IPS-18a (cell line): ENCODE measurements at regions not wholly inside any gene's neighbourhood (a gene's known extent, or its start where the extent isn't known, plus 50 kb on each side); places are given as distances from the start of the nearest gene placed in this dataset.

Experiments
- H3K27ac ChIP-seq: one replicate; pipeline ENCODE4 v1.5.1; 2013; ENCODE audit warnings: low read length
- H3K27me3 ChIP-seq: one replicate; pipeline ENCODE4 v1.6.1; 2013; ENCODE audit warnings: mild to moderate bottlenecking, low read length; ENCODE audit not compliant: control insufficient read depth, insufficient read depth
- H3K36me3 ChIP-seq: one replicate; pipeline ENCODE4 v1.6.1; 2013; ENCODE audit warnings: low read depth, low read length; ENCODE audit not compliant: control insufficient read depth
- H3K4me1 ChIP-seq: one replicate; pipeline ENCODE4 v1.6.1; 2013; ENCODE audit warnings: low read depth, low read length; ENCODE audit not compliant: control insufficient read depth
- H3K4me3 ChIP-seq: one replicate; pipeline ENCODE4 v1.5.1; 2013; ENCODE audit warnings: low read length
- H3K9ac ChIP-seq: one replicate; pipeline ENCODE4 v1.6.1; 2013; ENCODE audit warnings: mild to moderate bottlenecking, low read length, moderate library complexity
- H3K9me3 ChIP-seq: one replicate; pipeline ENCODE4 v1.6.1; 2013; ENCODE audit warnings: low read depth, low read length; ENCODE audit not compliant: control insufficient read depth

DNA sequence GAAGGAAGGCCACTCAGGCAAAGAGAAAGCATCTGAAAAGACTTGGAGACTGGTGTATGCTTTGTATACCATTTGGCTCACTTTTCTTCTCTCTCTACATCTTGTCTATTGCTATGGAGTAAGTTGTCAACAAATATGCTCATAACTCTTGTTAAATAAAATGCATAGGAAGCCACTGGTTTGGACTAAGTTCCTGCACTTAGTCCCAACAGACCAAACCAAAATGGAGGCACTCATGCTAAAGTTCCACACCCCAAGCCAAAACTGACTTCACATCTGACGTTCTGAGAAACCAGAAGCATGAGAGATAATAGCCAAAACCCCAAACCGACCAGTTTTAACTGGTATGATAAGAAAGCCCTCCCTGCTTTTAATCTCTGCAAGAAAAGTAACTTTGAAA is 135.3 kb upstream of the LYPLAL1 start:
- H3K4me3 ChIP-seq, result no peak overlapping the region
- no peak overlapping the region for H3K27ac ChIP-seq
- H3K36me3 ChIP-seq, result no peaks in the 10 kb centered on the region
- no peak overlapping the region for H3K9ac ChIP-seq
- H3K27me3 ChIP-seq, result no peaks in the 10 kb centered on the region
- no peaks in the 10 kb centered on the region for H3K4me1 ChIP-seq
- no peaks in the 10 kb centered on the region for H3K9me3 ChIP-seq

DNA sequence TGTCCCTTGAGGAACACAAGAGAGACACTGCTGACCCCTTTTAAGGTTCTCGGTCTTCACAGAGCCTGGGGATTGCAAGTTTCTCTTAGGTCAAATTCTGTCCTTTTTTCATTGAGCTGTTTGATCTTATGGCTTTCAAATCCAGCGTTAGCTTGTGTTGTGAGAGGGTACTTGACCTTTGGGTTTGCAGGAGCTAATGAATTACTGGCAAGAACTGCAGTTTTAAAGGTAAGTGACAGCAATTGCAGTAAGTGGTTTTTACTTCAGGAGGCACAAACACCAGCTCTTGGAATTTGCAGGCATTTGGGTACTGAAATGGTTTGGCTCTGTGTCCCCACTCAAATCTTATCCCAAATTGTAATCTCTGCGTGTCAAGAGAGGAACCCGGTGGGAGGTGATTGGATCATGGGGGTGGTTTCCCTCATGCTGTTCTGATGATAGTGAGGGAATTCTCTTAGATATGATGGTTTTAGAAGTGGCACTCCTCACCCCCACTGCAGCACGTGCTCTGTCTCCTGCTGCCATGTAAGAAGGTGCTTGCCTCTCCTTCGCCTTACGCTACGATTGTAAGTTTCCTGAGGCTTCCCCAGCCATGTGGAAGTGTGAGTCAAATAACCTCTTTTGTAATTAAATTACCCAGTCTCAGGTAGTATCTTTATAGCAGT is 134.5 kb upstream of the LYPLAL1 start:
- no peak overlapping the region for H3K9ac ChIP-seq
- H3K36me3 ChIP-seq, result no peaks in the 10 kb centered on the region
- no peak overlapping the region for H3K4me3 ChIP-seq
- no peaks in the 10 kb centered on the region for H3K9me3 ChIP-seq
- no peaks in the 10 kb centered on the region for H3K4me1 ChIP-seq
- H3K27me3 ChIP-seq, result no peaks in the 10 kb centered on the region
- H3K27ac ChIP-seq, result no peak overlapping the region

DNA sequence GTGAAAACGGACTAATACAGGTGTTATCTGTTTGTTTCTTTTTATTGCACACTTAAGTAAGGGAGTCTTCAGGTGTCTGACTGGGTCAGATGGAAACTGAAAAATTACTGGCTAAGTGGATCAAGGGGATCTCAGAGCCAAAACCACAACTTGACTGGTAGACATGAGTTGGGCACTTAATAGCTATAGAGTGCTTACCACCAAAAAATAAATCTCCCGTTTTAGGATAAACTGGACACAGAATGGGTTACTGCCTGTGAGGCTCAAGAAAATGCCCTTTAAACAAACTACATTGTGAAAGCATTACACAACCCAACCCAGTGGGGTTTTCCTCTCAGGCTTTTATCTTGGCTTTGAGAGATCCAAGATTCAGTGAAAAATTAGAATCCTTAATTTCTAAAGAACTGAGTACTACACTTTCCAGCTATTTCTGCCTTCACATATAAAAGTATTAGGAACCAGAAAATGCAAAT is 134.0 kb upstream of the LYPLAL1 start:
- no peaks in the 10 kb centered on the region for H3K4me1 ChIP-seq
- H3K27me3 ChIP-seq, result no peaks in the 10 kb centered on the region
- H3K36me3 ChIP-seq, result no peaks in the 10 kb centered on the region
- H3K9ac ChIP-seq, result no peak overlapping the region
- no peak overlapping the region for H3K4me3 ChIP-seq
- no peaks in the 10 kb centered on the region for H3K9me3 ChIP-seq
- H3K27ac ChIP-seq, result no peak overlapping the region

DNA sequence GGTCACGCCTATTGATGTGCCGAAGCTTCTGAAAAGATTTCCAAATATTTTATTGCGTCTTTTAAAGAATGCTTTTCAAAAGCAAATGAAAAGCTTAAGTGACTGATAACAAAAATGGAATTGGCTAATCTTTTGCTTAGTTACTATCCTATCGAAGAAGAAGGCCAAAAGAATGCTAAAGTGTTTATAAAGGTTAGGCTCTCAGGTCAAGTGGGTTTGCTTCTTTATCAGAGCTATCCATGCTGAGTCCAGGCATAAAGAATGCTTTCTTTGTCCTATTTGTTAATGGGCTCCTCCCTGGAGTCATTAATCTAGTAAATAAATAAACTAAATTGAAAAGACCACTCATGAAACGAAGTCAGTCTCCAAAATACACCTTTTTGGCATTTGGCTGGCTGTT is 133.4 kb upstream of the LYPLAL1 start:
- Histone ChIP-seq H3K27ac (no peak overlapping the region), H3K36me3 (no peaks in the 10 kb centered on the region), H3K27me3 (no peaks in the 10 kb centered on the region), H3K4me1 (no peaks in the 10 kb centered on the region), H3K4me3 (no peak overlapping the region), H3K9me3 (no peaks in the 10 kb centered on the region), H3K9ac (no peak overlapping the region)

DNA sequence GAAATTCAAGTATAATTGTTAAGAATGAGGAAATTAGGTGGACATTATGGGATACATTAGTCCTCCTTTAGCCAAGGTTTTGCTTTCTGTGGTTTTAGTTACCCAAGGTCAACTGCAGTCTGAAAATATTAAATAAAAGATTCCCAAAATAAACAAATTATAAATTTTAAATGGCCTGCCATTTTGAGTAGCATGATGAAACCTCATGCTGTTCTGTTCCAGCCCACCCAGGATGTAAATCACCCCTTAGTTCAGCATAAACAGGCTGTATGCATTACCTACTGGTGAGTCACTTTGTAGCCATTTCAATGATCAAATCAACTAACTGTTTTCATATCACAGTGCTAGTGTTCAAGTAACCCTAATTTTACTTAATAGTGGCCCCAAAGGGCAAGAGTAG is 132.5 kb upstream of the LYPLAL1 start:
- Histone ChIP-seq H3K4me3 (no peak overlapping the region), H3K4me1 (no peaks in the 10 kb centered on the region), H3K27me3 (no peaks in the 10 kb centered on the region), H3K9me3 (no peaks in the 10 kb centered on the region), H3K27ac (no peak overlapping the region), H3K36me3 (no peaks in the 10 kb centered on the region), H3K9ac (no peak overlapping the region)

DNA sequence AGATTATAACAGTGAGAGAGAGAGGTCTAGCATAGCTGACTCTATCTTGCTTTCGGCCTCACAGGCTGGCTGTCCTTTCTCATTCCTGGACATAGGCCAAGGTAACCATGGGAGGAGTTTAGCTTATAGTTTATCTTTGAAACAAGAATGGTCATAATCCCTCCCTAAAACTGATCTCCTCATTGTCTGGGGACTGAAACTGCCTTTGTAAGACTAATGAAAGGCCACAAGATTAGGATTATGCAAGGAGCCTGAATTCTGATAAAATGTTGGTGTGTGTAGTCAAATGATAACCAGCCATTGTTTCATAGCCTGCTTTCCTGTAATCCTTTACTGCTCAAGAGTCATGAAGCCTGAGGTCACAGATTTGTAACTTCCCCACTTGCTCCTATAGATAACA is 131.9 kb upstream of the LYPLAL1 start:
- no peak overlapping the region for H3K27ac ChIP-seq
- no peaks in the 10 kb centered on the region for H3K9me3 ChIP-seq
- no peak overlapping the region for H3K4me3 ChIP-seq
- H3K4me1 ChIP-seq, result no peaks in the 10 kb centered on the region
- no peak overlapping the region for H3K9ac ChIP-seq
- no peaks in the 10 kb centered on the region for H3K36me3 ChIP-seq
- H3K27me3 ChIP-seq, result no peaks in the 10 kb centered on the region

DNA sequence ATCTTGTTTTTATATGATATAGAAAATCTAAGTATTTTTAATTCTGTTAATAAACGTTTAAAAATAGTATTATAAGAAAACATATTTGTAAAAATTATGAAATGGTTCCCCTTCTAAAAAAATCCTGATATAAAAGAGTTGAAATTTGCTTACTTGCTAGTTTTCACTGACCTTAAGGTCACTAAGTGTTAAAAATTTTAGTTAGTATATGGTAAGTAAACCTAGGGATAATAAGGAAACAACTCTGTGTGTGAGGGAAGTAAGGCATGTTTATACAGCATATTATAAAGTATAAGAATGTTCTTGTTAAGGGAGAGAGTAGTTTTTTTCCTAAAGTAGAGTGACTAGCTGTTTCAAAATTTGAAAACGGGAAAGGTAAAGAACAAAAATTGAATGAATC is 130.9 kb upstream of the LYPLAL1 start:
- H3K4me1 ChIP-seq, result no peaks in the 10 kb centered on the region
- H3K9ac ChIP-seq, result no peak overlapping the region
- H3K4me3 ChIP-seq, result no peak overlapping the region
- no peaks in the 10 kb centered on the region for H3K9me3 ChIP-seq
- no peaks in the 10 kb centered on the region for H3K36me3 ChIP-seq
- H3K27ac ChIP-seq, result no peak overlapping the region
- H3K27me3 ChIP-seq, result no peaks in the 10 kb centered on the region

DNA sequence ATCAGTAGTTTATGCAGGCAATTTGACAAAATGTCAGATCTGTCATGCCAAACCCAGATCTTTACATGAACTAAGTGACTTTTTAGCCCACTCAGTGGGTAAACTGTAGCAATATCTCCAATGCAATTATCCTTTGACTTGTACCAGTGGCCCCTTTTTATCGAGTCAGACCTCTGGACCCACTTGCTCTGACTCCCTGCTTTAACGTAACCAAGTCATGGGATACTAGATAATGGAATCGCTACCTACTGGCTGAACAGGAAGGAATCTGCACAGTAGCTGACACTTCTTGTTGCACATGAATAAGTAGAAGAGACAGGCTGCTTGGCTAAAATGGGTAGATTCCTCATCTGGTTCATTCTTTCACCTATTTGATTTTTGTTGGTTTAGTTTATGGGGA is 128.4 kb upstream of the LYPLAL1 start:
- Histone ChIP-seq H3K4me3 (no peak overlapping the region), H3K9ac (no peak overlapping the region), H3K36me3 (no peaks in the 10 kb centered on the region), H3K27me3 (no peaks in the 10 kb centered on the region), H3K27ac (no peak overlapping the region), H3K9me3 (no peaks in the 10 kb centered on the region), H3K4me1 (no peaks in the 10 kb centered on the region)

DNA sequence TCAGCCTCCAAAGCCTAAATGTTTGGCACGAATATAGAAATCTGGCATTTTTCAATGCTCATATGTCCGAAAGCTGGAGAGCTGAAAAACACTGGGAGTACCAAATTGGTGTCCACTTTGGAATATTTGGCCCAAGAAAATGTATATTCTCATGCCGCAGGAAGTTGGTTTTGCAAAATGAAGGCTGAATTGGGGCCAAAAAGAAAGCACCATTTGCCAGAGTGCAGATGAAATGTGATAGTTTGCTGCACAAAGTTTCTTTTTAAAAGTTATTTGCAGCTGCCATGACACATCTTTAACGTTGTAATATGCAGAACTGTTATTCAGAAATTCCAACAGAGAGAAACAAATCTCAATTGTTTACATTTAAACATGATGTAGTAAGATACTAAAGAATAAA is 124.2 kb upstream of the LYPLAL1 start:
- no peaks in the 10 kb centered on the region for H3K4me1 ChIP-seq
- H3K4me3 ChIP-seq, result no peak overlapping the region
- no peak overlapping the region for H3K9ac ChIP-seq
- H3K9me3 ChIP-seq, result no peaks in the 10 kb centered on the region
- no peaks in the 10 kb centered on the region for H3K27me3 ChIP-seq
- no peaks in the 10 kb centered on the region for H3K36me3 ChIP-seq
- no peak overlapping the region for H3K27ac ChIP-seq

DNA sequence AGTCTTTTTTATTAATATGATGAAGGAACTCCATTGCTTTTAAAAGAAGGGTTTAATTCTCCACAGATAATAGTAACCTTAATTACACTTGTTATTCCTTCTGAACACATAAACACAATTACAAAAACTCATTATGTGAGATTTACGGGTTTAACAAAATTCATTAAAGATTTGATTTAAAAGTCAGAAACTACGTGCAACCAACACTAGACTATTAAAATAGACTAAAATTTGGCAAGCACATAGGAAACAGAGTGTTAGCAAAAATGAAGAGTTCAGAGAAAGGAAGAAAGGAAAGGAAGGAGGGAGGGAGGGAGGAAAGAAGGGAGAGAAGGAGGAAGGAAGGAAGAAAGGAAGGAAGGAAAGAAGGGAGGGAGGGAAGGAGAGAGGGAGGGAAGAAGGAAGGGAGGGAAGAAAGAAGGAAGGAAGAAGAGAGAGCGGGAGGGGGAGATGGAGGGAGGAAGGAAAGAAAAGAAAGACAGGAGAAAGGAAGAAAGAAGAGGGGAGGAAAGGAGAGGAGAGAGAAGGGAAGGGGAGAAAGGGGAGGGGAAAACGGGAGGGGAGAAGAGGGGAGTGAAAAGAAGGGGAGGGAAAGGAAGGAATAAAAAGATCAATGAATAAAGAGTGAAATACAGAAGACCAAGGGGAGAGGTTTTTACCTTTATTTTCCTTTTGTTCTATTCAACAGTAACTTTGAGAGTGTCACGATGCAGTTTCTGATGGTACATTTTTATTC is 123.4 kb upstream of the LYPLAL1 start:
- H3K4me1 ChIP-seq, result no peaks in the 10 kb centered on the region
- H3K4me3 ChIP-seq, result no peak overlapping the region
- H3K36me3 ChIP-seq, result no peaks in the 10 kb centered on the region
- no peak overlapping the region for H3K27ac ChIP-seq
- H3K9me3 ChIP-seq, result no peaks in the 10 kb centered on the region
- H3K27me3 ChIP-seq, result no peaks in the 10 kb centered on the region
- H3K9ac ChIP-seq, result no peak overlapping the region

DNA sequence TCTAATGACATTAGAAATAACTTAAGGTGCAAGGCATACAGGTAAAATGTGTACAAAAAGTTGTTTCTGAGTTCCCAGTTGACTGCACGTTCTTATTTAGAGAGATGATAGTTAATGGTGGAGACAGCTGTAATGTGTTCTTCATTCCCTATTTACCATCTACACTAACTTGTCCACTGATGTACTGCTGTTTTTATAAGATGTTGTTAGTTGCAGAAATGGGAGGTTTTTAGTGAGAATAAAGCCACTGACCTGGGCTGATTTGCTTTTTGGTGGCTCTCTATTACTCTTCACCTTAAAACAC is 122.9 kb upstream of the LYPLAL1 start:
- Histone ChIP-seq H3K27ac (no peak overlapping the region), H3K9me3 (no peaks in the 10 kb centered on the region)

DNA sequence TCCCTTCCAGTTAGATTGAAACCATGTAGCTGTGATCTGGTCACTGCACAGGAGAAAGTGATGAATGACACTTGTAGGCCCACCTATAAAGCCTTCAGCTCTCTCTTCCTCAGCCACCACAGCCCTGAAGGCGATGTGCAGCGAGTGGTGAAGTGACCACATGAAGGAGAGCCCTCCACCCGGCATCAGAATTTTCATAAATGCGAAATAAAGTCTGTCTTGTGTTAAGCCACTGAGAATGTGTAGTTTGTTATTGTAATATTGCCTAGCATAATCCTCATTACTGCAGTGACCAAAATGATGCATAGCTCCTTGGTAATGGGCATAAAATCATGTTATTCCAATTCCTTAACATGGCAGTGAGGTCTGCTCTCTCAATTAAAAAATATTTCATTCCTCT is 122.1 kb upstream of the LYPLAL1 start:
- H3K4me1 ChIP-seq, result no peaks in the 10 kb centered on the region
- H3K36me3 ChIP-seq, result no peaks in the 10 kb centered on the region
- no peak overlapping the region for H3K9ac ChIP-seq
- H3K27me3 ChIP-seq, result no peaks in the 10 kb centered on the region
- no peak overlapping the region for H3K27ac ChIP-seq
- H3K9me3 ChIP-seq, result no peaks in the 10 kb centered on the region
- H3K4me3 ChIP-seq, result no peak overlapping the region

More for the DNA sequence above, 122.9 kb upstream of the LYPLAL1 start:
- Histone ChIP-seq H3K27me3 (no peaks in the 10 kb centered on the region), H3K4me1 (no peaks in the 10 kb centered on the region), H3K36me3 (no peaks in the 10 kb centered on the region), H3K4me3 (no peak overlapping the region), H3K9ac (no peak overlapping the region)
